CD4-positive, alpha-beta T cell (primary cell): ENCODE measurements at regions not wholly inside any gene's neighbourhood (a gene's known extent, or its start where the extent isn't known, plus 50 kb on each side); places are given as distances from the start of the nearest gene placed in this dataset.
"Not testable (repeated sequence)": the region's sequence is repeated elsewhere in the genome, so short reads cannot be mapped to it uniquely, and the experiment has no call there.

Experiments used
- ATAC-seq: fragments of 200-7000 bp; cut with Tn5 transposase; one replicate; pipeline ENCODE4 v1.10.0; 2022; ENCODE audit warnings: mild to moderate bottlenecking; ENCODE audit not compliant: poor library complexity
- CTCF ChIA-PET: fragments of 350-600 bp; sonication (Branson Sonifier 250); formaldehyde crosslinking; loops from one replicate; lab custom pipeline; 2021; ENCODE audit warnings: antibody characterized with exemption, inconsistent platforms; lab: Charles Lee
- POLR2A ChIA-PET: fragments of 350-600 bp; sonication (Branson Sonifier 250); formaldehyde crosslinking; loops from one replicate; lab custom pipeline; 2021; ENCODE audit warnings: antibody characterized with exemption, inconsistent platforms; lab: Charles Lee
- DNase-seq, 14 experiments: peaks; one replicate each; pipeline ENCODE4 v3.0.0-alpha.2; 2013 to 2020; ENCODE audit warnings: mixed read lengths in 2 of 14
- H3K27ac ChIP-seq, 2 donors: one replicate each; pipeline versions ENCODE4 v1.5.1 to v1.7.0; 2013; ENCODE audit warnings: low read length in 2 of 2, low read depth in 1 of 2, mild to moderate bottlenecking in 1 of 2
- H3K27me3 ChIP-seq, 2 experiments: 1 replicate in 1 of 2; 2 replicates in 1 of 2; pipeline versions ENCODE4 v1.6.1 to v1.7.0; 2013; ENCODE audit warnings: low read length in 2 of 2, control low read depth in 1 of 2, mild to moderate bottlenecking in 1 of 2, moderate library complexity in 1 of 2; ENCODE audit not compliant: insufficient read depth in 2 of 2, control insufficient read depth in 1 of 2
- H3K36me3 ChIP-seq: one replicate; pipeline ENCODE4 v1.6.1; 2013; ENCODE audit warnings: low read length, control low read depth; ENCODE audit not compliant: insufficient read depth
- H3K4me1 ChIP-seq: one replicate; pipeline ENCODE4 v1.6.1; 2013; ENCODE audit warnings: low read length, control low read depth; ENCODE audit not compliant: insufficient read depth
- H3K4me3 ChIP-seq: one replicate; pipeline ENCODE4 v1.5.1; 2013; ENCODE audit warnings: mild to moderate bottlenecking, low read length, moderate library complexity
- H3K9me3 ChIP-seq, 2 experiments: 1 replicate in 1 of 2; 2 replicates in 1 of 2; pipeline versions ENCODE4 v1.6.1 to v1.7.0; 2013; ENCODE audit warnings: low read length in 2 of 2, mild to moderate bottlenecking in 2 of 2, control low read depth in 1 of 2, moderate library complexity in 1 of 2; ENCODE audit not compliant: control insufficient read depth in 1 of 2, insufficient read depth in 1 of 2
- H3K27ac Mint-ChIP-seq: one replicate; pipeline ENCODE4 v1.8.0; 2020; ENCODE audit warnings: mixed read lengths
- H3K27me3 Mint-ChIP-seq: one replicate; pipeline ENCODE4 v1.8.0; 2021; ENCODE audit warnings: mixed read lengths
- H3K36me3 Mint-ChIP-seq: one replicate; pipeline ENCODE4 v1.8.0; 2021; ENCODE audit warnings: low read depth, mixed read lengths
- H3K4me1 Mint-ChIP-seq: one replicate; pipeline ENCODE4 v1.8.0; 2021; ENCODE audit warnings: low read depth, mixed read lengths
- H3K4me3 Mint-ChIP-seq: one replicate; pipeline ENCODE4 v1.8.0; 2020; ENCODE audit warnings: mild to moderate bottlenecking, mixed read lengths
- H3K9me3 Mint-ChIP-seq: one replicate; pipeline ENCODE4 v1.8.0; 2020; ENCODE audit warnings: mixed read lengths
- CTCF ChIP-seq: fragments of 200-600 bp; IDR thresholded peaks from one replicate; pipeline ENCODE4 v1.8.0; 2022; ENCODE audit warnings: antibody characterized with exemption, mild to moderate bottlenecking
- intact Hi-C, 2 experiments: fragments of 100-400 bp; cut with DNase I in 1 of 2; cut with micrococcal nuclease in 1 of 2; formaldehyde crosslinking; loops; one replicate each; pipeline versions ENCODE4 v1.15.1 to v1.9.0; 2023 to 2025; cut with DNase I, micrococcal nuclease

GRCh38 chrX:113793563-113793962 lies 790.3 kb upstream of the HTR2C start:
- no peak overlapping the region for H3K4me3 ChIP-seq
- no peak for DNase-seq
- H3K27ac Mint-ChIP-seq, result no peak overlapping the region
- no peak for TF ChIP-seq CTCF
- no peak overlapping the region for H3K4me3 Mint-ChIP-seq
- H3K36me3 Mint-ChIP-seq, result no peaks in the 10 kb centered on the region
- no peaks in the 10 kb centered on the region for H3K36me3 ChIP-seq
- H3K4me1 ChIP-seq, result no peaks in the 10 kb centered on the region
- intact Hi-C loops, result no loop called here
- H3K9me3 ChIP-seq, result peaks cover 0 to 4% of the 10 kb centered on the region in 2 experiments
- no peak for ATAC-seq
- no peaks in the 10 kb centered on the region for H3K4me1 Mint-ChIP-seq
- H3K27me3 Mint-ChIP-seq, result no peaks in the 10 kb centered on the region
- H3K27me3 ChIP-seq, result no peaks in the 10 kb centered on the region
- no peak overlapping the region for H3K27ac ChIP-seq
- CTCF ChIA-PET, result no interaction called here
- H3K9me3 Mint-ChIP-seq, result no peaks in the 10 kb centered on the region
- POLR2A ChIA-PET, result no interaction called here

GRCh38 chrX:113790987-113791386 lies 792.9 kb upstream of the HTR2C start:
- Mint-ChIP-seq H3K27ac (no peak overlapping the region), H3K4me3 (no peak overlapping the region), H3K9me3 (no peaks in the 10 kb centered on the region), H3K36me3 (no peaks in the 10 kb centered on the region), H3K4me1 (no peaks in the 10 kb centered on the region), H3K27me3 (no peaks in the 10 kb centered on the region)
- ATAC-seq, result no peak
- TF ChIP-seq CTCF, result no peak
- intact Hi-C loops, result no loop called here
- ChIA-PET POLR2A (no interaction called here), CTCF (no interaction called here)
- Histone ChIP-seq H3K9me3 (no peaks in the 10 kb centered on the region), H3K36me3 (no peaks in the 10 kb centered on the region), H3K27ac (no peak overlapping the region), H3K4me3 (no peak overlapping the region), H3K27me3 (no peaks in the 10 kb centered on the region), H3K4me1 (no peaks in the 10 kb centered on the region)
- DNase-seq, result no peak

GRCh38 chrX:113784754-113785153 lies 799.1 kb upstream of the HTR2C start:
- H3K27me3 Mint-ChIP-seq, H3K9me3 ChIP-seq, H3K36me3 ChIP-seq, ATAC-seq, H3K36me3 Mint-ChIP-seq, H3K4me3 ChIP-seq, H3K27ac Mint-ChIP-seq, H3K27ac ChIP-seq, H3K4me1 Mint-ChIP-seq, H3K4me1 ChIP-seq, intact Hi-C loops, H3K27me3 ChIP-seq, POLR2A ChIA-PET, H3K9me3 Mint-ChIP-seq, DNase-seq, H3K4me3 Mint-ChIP-seq, CTCF ChIA-PET: not testable (repeated sequence)

GRCh38 chrX:113770806-113771205 lies 813.1 kb upstream of the HTR2C start:
- POLR2A ChIA-PET, result no interaction called here
- no peak for TF ChIP-seq CTCF
- no peaks in the 10 kb centered on the region for H3K9me3 ChIP-seq
- Mint-ChIP-seq H3K36me3 (no peaks in the 10 kb centered on the region), H3K9me3 (no peaks in the 10 kb centered on the region), H3K27ac (no peak overlapping the region), H3K27me3 (no peaks in the 10 kb centered on the region), H3K4me3 (no peak overlapping the region), H3K4me1 (no peaks in the 10 kb centered on the region)
- no peak for DNase-seq
- H3K27me3 ChIP-seq, result no peaks in the 10 kb centered on the region
- H3K4me3 ChIP-seq, result no peak overlapping the region
- no peak overlapping the region for H3K27ac ChIP-seq
- ATAC-seq, result no peak
- intact Hi-C loops, result no loop called here
- H3K4me1 ChIP-seq, result no peaks in the 10 kb centered on the region
- no peaks in the 10 kb centered on the region for H3K36me3 ChIP-seq
- CTCF ChIA-PET, result no interaction called here
